GM19463 (cell line): ENCODE measurements at regions not wholly inside any gene's neighbourhood (a gene's known extent, or its start where the extent isn't known, plus 50 kb on each side); places are given as distances from the start of the nearest gene placed in this dataset.

Experiments
- ATAC-seq: cut with Tn5 transposase; IDR thresholded peaks from one replicate; pipeline ENCODE4 v1.9.1; 2021; ENCODE audit warnings: mild to moderate bottlenecking, moderate library complexity; ENCODE audit not compliant: unreplicated experiment

GRCh38 chr18:78914249-78914935 lies 65.2 kb upstream of the SALL3 start:
- ATAC-seq: no peak

- ATAC-seq: no peak
These were observed 64.1 kb upstream of the SALL3 start for GRCh38 chr18:78915446-78916008.

- no peak for ATAC-seq
These were observed 60.9 kb upstream of the SALL3 start for GRCh38 chr18:78918707-78919106.

GRCh38 chr18:78919956-78920355 lies 59.7 kb upstream of the SALL3 start:
- no peak for ATAC-seq

- no peak for ATAC-seq
These were observed 59.0 kb upstream of the SALL3 start for GRCh38 chr18:78920456-78921138.

- no peak for ATAC-seq
These were observed 56.8 kb upstream of the SALL3 start for GRCh38 chr18:78922856-78923255.

- ATAC-seq: no peak
These were observed 55.3 kb upstream of the SALL3 start for GRCh38 chr18:78924301-78924700.

- ATAC-seq: no peak
These were observed 54.7 kb upstream of the SALL3 start for GRCh38 chr18:78924786-78925540.

- ATAC-seq: no peak
These were observed 53.9 kb upstream of the SALL3 start for GRCh38 chr18:78925557-78926242.

- no peak for ATAC-seq
These were observed 53.4 kb upstream of the SALL3 start for GRCh38 chr18:78926243-78926615.

- ATAC-seq: no peak
These were observed 52.5 kb upstream of the SALL3 start for GRCh38 chr18:78927156-78927555.

- no peak for ATAC-seq
These were observed 52.0 kb upstream of the SALL3 start for GRCh38 chr18:78927616-78928015.

GRCh38 chr18:78928076-78928475 lies 51.5 kb upstream of the SALL3 start:
- no peak for ATAC-seq

- ATAC-seq: no peak
These were observed 50.1 kb upstream of the SALL3 start for GRCh38 chr18:78929516-78929915.
